Stomach (tissue), 4 donors: ENCODE measurements at regions not wholly inside any gene's neighbourhood (a gene's known extent, or its start where the extent isn't known, plus 50 kb on each side); places are given as distances from the start of the nearest gene placed in this dataset.

Source experiments
- CTCF ChIP-seq, 7 experiments: fragments of 450-650 bp in 4 of 7; fragments of 200-600 bp in 3 of 7; sonication (generic) in 3 of 7; IDR thresholded peaks; one replicate each; pipeline ENCODE4 v1.5.1; 2016 to 2019; ENCODE audit warnings: antibody characterized with exemption in 7 of 7, control low read depth in 2 of 7, mild to moderate bottlenecking in 1 of 7
- EP300 ChIP-seq: sonication (generic); formaldehyde crosslinking; IDR thresholded peaks from one replicate; pipeline ENCODE4 v1.6.1; 2017; ENCODE audit warnings: antibody characterized with exemption
- POLR2A ChIP-seq, 4 donors: fragments of 450-650 bp; IDR thresholded peaks; one replicate each; pipeline ENCODE4 v1.6.1; 2016; ENCODE audit warnings: antibody characterized with exemption in 4 of 4, control low read depth in 2 of 4, mild to moderate bottlenecking in 1 of 4, moderate library complexity in 1 of 4

- TF ChIP-seq CTCF (IDR thresholded peaks at IDR 0.05): no peak
- TF ChIP-seq POLR2A (IDR thresholded peaks at IDR 0.05): no peak
- TF ChIP-seq EP300: no peak
Measured at GRCh38 chr3:163362151-163362550, 1716.1 kb downstream of the SI start.
